DND-41 (cell line): ENCODE measurements at regions not wholly inside any gene's neighbourhood (a gene's known extent, or its start where the extent isn't known, plus 50 kb on each side); places are given as distances from the start of the nearest gene placed in this dataset.

ENCODE experiments used
- ATAC-seq: fragments of 200-7000 bp; cut with Tn5 transposase; 3 replicates; pipeline ENCODE4 v1.9.1; 2021; ENCODE audit warnings: low read depth; ENCODE audit not compliant: insufficient read depth
- DNase-seq: peaks from one replicate; pipeline ENCODE4 v3.0.0-alpha.2; 2020
- H2AFZ ChIP-seq: 2 replicates; pipeline ENCODE4 v1.6.0; 2012; ENCODE audit warnings: low read depth, low read length
- H3K27ac ChIP-seq: 2 replicates; pipeline ENCODE4 v1.5.1; 2012; ENCODE audit warnings: low read length, inconsistent platforms
- H3K27me3 ChIP-seq: fragments of 200-600 bp; sonication (generic); 2 replicates; pipeline ENCODE4 v1.6.0; 2012; ENCODE audit warnings: low read length, mild to moderate bottlenecking, inconsistent platforms; ENCODE audit not compliant: insufficient read depth, poor library complexity
- H3K36me3 ChIP-seq: 2 replicates; pipeline ENCODE4 v1.5.1; 2012; ENCODE audit warnings: low read length, inconsistent platforms; ENCODE audit not compliant: insufficient read depth
- H3K4me1 ChIP-seq: 2 replicates; pipeline ENCODE4 v1.5.1; 2012; ENCODE audit warnings: mild to moderate bottlenecking, low read length; ENCODE audit not compliant: insufficient read depth
- H3K4me2 ChIP-seq: 2 replicates; pipeline ENCODE4 v1.6.0; 2012; ENCODE audit warnings: mild to moderate bottlenecking, moderate library complexity, low read length, inconsistent platforms; ENCODE audit not compliant: insufficient read depth
- H3K4me3 ChIP-seq, 2 experiments: fragments of 200-600 bp in 1 of 2; shearing (Covaris generic) in 1 of 2; 2 replicates each; pipeline ENCODE4 v1.5.1; 2012 to 2016; ENCODE audit warnings: inconsistent platforms in 2 of 2, low read length in 2 of 2, mild to moderate bottlenecking in 2 of 2, low read depth in 1 of 2, moderate library complexity in 1 of 2
- H3K79me2 ChIP-seq: 2 replicates; pipeline ENCODE4 v1.6.0; 2012; ENCODE audit warnings: low read length, inconsistent platforms; ENCODE audit not compliant: insufficient read depth
- H3K9ac ChIP-seq: 2 replicates; pipeline ENCODE4 v1.6.0; 2012; ENCODE audit warnings: low read depth, mild to moderate bottlenecking, inconsistent platforms, low read length, moderate library complexity
- H3K9me3 ChIP-seq: 2 replicates; pipeline ENCODE4 v1.5.1; 2012; ENCODE audit warnings: low read length, moderate library complexity, mild to moderate bottlenecking, inconsistent platforms; ENCODE audit not compliant: insufficient read depth, severe bottlenecking
- H4K20me1 ChIP-seq: 2 replicates; pipeline ENCODE4 v1.6.0; 2012; ENCODE audit warnings: low read length; ENCODE audit not compliant: insufficient read depth
- EZH2 ChIP-seq: IDR thresholded peaks from 3 replicates; pipeline ENCODE4 v1.6.1; 2012; ENCODE audit warnings: borderline replicate concordance, low read depth, mild to moderate bottlenecking, moderate library complexity, low read length, inconsistent platforms; ENCODE audit not compliant: severe bottlenecking
- TF ChIP-seq, protein P1 (sequence below): IDR thresholded peaks from 2 replicates; pipeline ENCODE4 v1.5.1; 2012; ENCODE audit warnings: borderline replicate concordance, low read length, moderate library complexity, mild to moderate bottlenecking; ENCODE audit not compliant: poor library complexity, severe bottlenecking; ENCODE audit errors: extremely low read depth

DNA sequence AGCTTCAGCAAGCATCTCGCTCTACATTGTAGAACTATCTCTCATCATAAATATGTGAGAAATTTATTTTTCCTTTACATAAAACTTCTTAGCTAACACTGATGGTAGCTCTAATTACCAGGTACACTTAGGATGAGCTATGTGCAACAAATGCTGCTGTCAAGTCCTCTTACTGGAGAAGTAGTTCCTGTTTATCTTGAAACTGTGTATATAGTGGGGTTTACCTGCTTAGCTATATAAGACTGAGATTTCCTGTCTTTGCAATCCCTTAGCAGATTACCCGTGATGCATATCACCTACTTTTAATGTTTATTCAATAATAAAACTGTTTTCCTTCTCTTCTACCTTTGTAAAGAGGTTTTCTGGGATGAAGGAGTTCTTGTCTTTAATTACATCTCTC lies 98.0 kb upstream of the USP15 start:
- Histone ChIP-seq H3K36me3 (no peaks in the 10 kb centered on the region), H3K4me3 (no peak overlapping the region), H3K9ac (no peak overlapping the region), H3K79me2 (no peaks in the 10 kb centered on the region), H2AFZ (no peak overlapping the region), H4K20me1 (no peaks in the 10 kb centered on the region), H3K4me2 (no peak overlapping the region), H3K9me3 (no peaks in the 10 kb centered on the region), H3K4me1 (peaks cover 15% of the 10 kb centered on the region), H3K27me3 (no peaks in the 10 kb centered on the region), H3K27ac (no peak overlapping the region)
- no peak for ATAC-seq
- TF ChIP-seq, protein P1, sequence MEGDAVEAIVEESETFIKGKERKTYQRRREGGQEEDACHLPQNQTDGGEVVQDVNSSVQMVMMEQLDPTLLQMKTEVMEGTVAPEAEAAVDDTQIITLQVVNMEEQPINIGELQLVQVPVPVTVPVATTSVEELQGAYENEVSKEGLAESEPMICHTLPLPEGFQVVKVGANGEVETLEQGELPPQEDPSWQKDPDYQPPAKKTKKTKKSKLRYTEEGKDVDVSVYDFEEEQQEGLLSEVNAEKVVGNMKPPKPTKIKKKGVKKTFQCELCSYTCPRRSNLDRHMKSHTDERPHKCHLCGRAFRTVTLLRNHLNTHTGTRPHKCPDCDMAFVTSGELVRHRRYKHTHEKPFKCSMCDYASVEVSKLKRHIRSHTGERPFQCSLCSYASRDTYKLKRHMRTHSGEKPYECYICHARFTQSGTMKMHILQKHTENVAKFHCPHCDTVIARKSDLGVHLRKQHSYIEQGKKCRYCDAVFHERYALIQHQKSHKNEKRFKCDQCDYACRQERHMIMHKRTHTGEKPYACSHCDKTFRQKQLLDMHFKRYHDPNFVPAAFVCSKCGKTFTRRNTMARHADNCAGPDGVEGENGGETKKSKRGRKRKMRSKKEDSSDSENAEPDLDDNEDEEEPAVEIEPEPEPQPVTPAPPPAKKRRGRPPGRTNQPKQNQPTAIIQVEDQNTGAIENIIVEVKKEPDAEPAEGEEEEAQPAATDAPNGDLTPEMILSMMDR, result no peak
- TF ChIP-seq EZH2, result no peak
- DNase-seq, result no peak

DNA sequence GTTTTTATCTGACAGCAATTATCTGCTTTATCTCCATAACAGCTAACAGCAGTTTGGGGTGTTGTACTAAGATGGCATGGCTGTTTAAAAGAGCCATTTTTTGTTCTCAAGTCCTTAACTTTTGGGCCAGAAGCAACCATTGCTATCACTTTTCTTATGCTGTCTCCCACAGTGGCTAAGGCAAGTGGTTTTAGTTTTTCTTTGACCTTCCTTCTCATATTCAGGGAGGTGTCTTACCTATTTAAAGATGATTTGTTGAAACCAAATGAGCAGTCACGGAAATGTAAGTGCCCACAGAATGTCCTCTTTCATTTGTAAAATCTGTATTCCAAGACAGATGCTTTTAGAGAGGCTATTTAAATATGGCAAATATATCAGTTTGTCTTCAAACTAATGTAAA lies 96.8 kb upstream of the USP15 start:
- Histone ChIP-seq H2AFZ (no peak overlapping the region), H3K36me3 (no peaks in the 10 kb centered on the region), H3K27ac (no peak overlapping the region), H4K20me1 (no peaks in the 10 kb centered on the region), H3K9ac (no peak overlapping the region), H3K27me3 (no peaks in the 10 kb centered on the region), H3K4me3 (no peak overlapping the region), H3K79me2 (no peaks in the 10 kb centered on the region), H3K4me1 (peaks cover 13% of the 10 kb centered on the region), H3K9me3 (no peaks in the 10 kb centered on the region), H3K4me2 (no peak overlapping the region)
- no peak for TF ChIP-seq EZH2
- TF ChIP-seq, protein P1, result no peak
- no peak for ATAC-seq
- DNase-seq, result no peak

DNA sequence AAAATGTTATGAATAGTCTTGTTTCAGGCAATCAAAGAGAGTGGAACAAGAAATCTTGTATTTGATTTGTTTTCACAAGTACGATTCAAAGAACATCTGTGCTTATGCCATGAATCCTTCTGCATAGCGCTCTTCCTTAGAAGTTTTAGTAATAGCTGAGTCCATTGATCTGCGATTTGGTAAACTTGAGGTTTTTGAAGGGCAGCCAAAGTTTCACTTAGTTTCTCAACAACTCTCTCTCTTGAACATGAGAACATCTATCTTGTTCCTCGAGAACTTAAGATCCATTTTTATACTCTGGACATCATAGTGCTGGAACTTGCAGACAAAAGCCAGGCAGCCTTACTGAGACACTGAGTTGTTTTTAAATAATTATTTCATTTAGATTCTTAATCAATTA lies 96.2 kb upstream of the USP15 start:
- H3K27ac ChIP-seq, result no peak overlapping the region
- no peak for TF ChIP-seq EZH2
- TF ChIP-seq, protein P1, result no peak
- no peak overlapping the region for H3K4me3 ChIP-seq
- ATAC-seq (no peak), DNase-seq (no peak)
- H3K27me3 ChIP-seq, result no peaks in the 10 kb centered on the region
- H3K79me2 ChIP-seq, result no peaks in the 10 kb centered on the region
- no peak overlapping the region for H3K4me2 ChIP-seq
- H2AFZ ChIP-seq, result no peak overlapping the region
- H4K20me1 ChIP-seq, result no peaks in the 10 kb centered on the region
- H3K9me3 ChIP-seq, result no peaks in the 10 kb centered on the region
- no peak overlapping the region for H3K9ac ChIP-seq
- no peaks in the 10 kb centered on the region for H3K36me3 ChIP-seq
- peaks cover 6% of the 10 kb centered on the region; the same call in 1 of the 2 replicates for H3K4me1 ChIP-seq

DNA sequence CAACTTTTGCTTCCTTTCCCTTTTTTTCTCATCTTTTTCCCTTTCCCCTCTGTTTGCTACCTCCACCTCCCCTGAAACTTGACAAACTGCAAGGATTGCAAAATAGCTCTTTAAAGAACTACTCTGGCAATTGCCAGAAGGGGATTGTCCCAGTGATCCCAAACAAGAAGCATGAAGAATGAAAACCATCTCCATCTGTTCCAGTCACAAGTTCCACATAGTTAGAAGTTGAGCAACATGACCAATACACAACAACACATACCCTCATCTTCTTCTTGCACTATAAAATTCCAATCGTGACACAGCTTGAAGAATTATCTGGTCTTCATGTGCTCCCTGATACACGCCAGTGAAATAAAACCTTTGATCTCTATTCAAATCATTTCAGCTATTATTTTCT lies 93.7 kb upstream of the USP15 start:
- H3K27me3 ChIP-seq, result no peaks in the 10 kb centered on the region
- no peaks in the 10 kb centered on the region for H3K36me3 ChIP-seq
- TF ChIP-seq, protein P1, result no peak
- TF ChIP-seq EZH2, result no peak
- no peak overlapping the region for H3K4me3 ChIP-seq
- H2AFZ ChIP-seq, result no peak overlapping the region
- no peaks in the 10 kb centered on the region for H3K9me3 ChIP-seq
- no peak overlapping the region for H3K4me2 ChIP-seq
- DNase-seq (no peak), ATAC-seq (no peak)
- H3K9ac ChIP-seq, result no peak overlapping the region
- no peaks in the 10 kb centered on the region for H3K4me1 ChIP-seq
- H3K79me2 ChIP-seq, result no peaks in the 10 kb centered on the region
- no peak overlapping the region for H3K27ac ChIP-seq
- H4K20me1 ChIP-seq, result no peaks in the 10 kb centered on the region
